Ishikawa (cell line): ENCODE measurements at regions not wholly inside any gene's neighbourhood (a gene's known extent, or its start where the extent isn't known, plus 50 kb on each side); places are given as distances from the start of the nearest gene placed in this dataset.

Source experiments
- EGR1 ChIP-seq: IDR thresholded peaks from 2 replicates; pipeline ENCODE4 v1.6.1; 2012
- FOXM1 ChIP-seq: IDR thresholded peaks from 2 replicates; pipeline ENCODE4 v1.6.1; 2012; ENCODE audit warnings: low read depth, borderline replicate concordance
- MAX ChIP-seq: IDR thresholded peaks from 2 replicates; pipeline ENCODE4 v1.6.1; 2012
- NFIC ChIP-seq: IDR thresholded peaks from 2 replicates; pipeline ENCODE4 v1.6.1; 2012
- RAD21 ChIP-seq: IDR thresholded peaks from 2 replicates; pipeline ENCODE4 v1.6.1; 2012; ENCODE audit warnings: low read depth
- ZBTB7A ChIP-seq: IDR thresholded peaks from 2 replicates; pipeline ENCODE4 v1.6.1; 2012; ENCODE audit warnings: low read depth

GRCh38 chr14:41957459-41957858 is 350.8 kb downstream of the LRFN5 start:
- TF ChIP-seq MAX (no peak), FOXM1 (no peak), EGR1 (no peak), NFIC (no peak), ZBTB7A (no peak), RAD21 (no peak)
